ENCODE measurements at regions not wholly inside any gene's neighbourhood (a gene's known extent, or its start where the extent isn't known, plus 50 kb on each side); places are given as distances from the start of the nearest gene placed in this dataset.

DNA sequence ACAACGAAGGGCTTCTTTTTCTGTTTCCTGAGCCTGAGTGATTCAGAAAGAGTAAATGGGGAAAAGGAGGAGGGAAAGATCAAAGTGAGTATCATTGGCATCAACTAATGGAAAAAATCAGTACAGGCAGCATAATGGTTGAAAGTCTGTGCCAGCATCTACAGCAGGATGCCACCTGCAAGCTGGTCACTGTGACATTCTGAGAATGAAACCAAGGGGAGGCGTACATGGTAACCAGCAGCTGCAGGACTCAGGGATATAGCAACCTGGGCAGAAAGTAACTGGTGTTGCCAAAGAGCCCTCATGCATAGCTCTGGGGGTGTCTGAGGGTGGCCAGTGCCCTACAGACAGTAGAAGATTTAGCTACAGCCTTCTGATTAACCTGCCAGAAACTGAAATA lies 305.9 kb downstream of the BRINP2 start:
- H3K36me3 ChIP-seq (ENCODE audit: control insufficient read depth, insufficient read depth, low read length) = no peaks in the 10 kb centered on the region
- TF ChIP-seq, protein P1, sequence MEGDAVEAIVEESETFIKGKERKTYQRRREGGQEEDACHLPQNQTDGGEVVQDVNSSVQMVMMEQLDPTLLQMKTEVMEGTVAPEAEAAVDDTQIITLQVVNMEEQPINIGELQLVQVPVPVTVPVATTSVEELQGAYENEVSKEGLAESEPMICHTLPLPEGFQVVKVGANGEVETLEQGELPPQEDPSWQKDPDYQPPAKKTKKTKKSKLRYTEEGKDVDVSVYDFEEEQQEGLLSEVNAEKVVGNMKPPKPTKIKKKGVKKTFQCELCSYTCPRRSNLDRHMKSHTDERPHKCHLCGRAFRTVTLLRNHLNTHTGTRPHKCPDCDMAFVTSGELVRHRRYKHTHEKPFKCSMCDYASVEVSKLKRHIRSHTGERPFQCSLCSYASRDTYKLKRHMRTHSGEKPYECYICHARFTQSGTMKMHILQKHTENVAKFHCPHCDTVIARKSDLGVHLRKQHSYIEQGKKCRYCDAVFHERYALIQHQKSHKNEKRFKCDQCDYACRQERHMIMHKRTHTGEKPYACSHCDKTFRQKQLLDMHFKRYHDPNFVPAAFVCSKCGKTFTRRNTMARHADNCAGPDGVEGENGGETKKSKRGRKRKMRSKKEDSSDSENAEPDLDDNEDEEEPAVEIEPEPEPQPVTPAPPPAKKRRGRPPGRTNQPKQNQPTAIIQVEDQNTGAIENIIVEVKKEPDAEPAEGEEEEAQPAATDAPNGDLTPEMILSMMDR (IDR thresholded peaks at IDR 0.05; ENCODE audit: insufficient read depth, low read length, poor library complexity, severe bottlenecking) = no peak
- DNase-seq (ENCODE audit: low read depth) = no peak
- H3K4me3 ChIP-seq (ENCODE audit: low read depth, low read length) = no peak overlapping the region
- no peaks in the 10 kb centered on the region for H3K27me3 ChIP-seq (ENCODE audit: control insufficient read depth, insufficient read depth, low read length)

DNA sequence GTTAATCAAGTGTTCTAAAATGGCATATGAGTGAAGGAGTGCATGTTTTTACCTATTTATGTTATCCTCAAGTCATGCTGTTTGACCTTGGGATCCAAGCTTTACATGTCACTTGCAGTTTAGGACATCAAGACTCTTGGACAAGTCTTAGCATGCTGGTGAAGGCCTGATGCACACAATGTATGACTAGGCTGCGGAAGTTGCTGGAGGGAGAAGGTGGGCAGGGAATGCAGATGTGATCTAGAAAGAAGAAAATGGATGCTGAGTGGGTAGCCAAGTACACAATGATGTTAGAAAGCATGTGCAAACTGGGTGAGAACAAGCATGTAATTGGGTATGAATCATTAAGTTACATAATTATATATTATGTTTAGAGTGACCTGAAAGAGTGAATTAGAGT lies 301.8 kb downstream of the BRINP2 start:
- no peaks in the 10 kb centered on the region for H3K27me3 ChIP-seq (ENCODE audit: control insufficient read depth, insufficient read depth, low read length)
- no peaks in the 10 kb centered on the region for H3K36me3 ChIP-seq (ENCODE audit: control insufficient read depth, insufficient read depth, low read length)
- no peak overlapping the region for H3K4me3 ChIP-seq (ENCODE audit: low read depth, low read length)
- DNase-seq (ENCODE audit: low read depth) = no peak
- TF ChIP-seq, protein P1 (IDR thresholded peaks at IDR 0.05; ENCODE audit: insufficient read depth, low read length, poor library complexity, severe bottlenecking) = no peak

GRCh38 chr1:177471244-177471643 lies 300.5 kb downstream of the BRINP2 start:
- no peaks in the 10 kb centered on the region for H3K27me3 ChIP-seq (ENCODE audit: control insufficient read depth, insufficient read depth, low read length)
- H3K4me3 ChIP-seq (ENCODE audit: low read depth, low read length) = no peak overlapping the region
- DNase-seq (ENCODE audit: low read depth) = no peak
- TF ChIP-seq, protein P1 (IDR thresholded peaks at IDR 0.05; ENCODE audit: insufficient read depth, low read length, poor library complexity, severe bottlenecking) = no peak
- H3K36me3 ChIP-seq (ENCODE audit: control insufficient read depth, insufficient read depth, low read length) = no peaks in the 10 kb centered on the region

GRCh38 chr1:177469519-177469918 lies 298.8 kb downstream of the BRINP2 start:
- no peak for DNase-seq (ENCODE audit: low read depth)
- Histone ChIP-seq H3K36me3 (ENCODE audit: control insufficient read depth, insufficient read depth, low read length) (no peaks in the 10 kb centered on the region), H3K4me3 (ENCODE audit: low read depth, low read length) (no peak overlapping the region), H3K27me3 (ENCODE audit: control insufficient read depth, insufficient read depth, low read length) (no peaks in the 10 kb centered on the region)
- TF ChIP-seq, protein P1 (IDR thresholded peaks at IDR 0.05; ENCODE audit: insufficient read depth, low read length, poor library complexity, severe bottlenecking) = no peak

DNA sequence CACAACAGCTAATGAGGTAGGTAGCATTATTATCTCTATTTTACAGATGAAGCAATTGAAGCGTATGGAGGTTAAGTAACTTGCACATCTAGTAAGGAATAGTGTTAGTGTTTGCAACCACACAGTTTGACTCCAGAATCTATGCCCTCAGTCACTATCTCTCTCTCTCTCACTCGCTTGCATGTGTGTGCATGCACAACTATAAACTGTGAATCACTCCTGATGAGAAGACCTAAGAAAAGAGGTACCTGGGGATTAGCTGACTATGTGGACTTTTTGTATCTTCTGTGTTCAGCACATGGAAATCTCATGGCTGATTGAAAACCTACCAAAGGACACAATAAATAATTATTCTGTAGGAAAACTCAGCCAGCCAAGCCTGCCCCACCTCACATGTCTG lies 295.5 kb downstream of the BRINP2 start:
- TF ChIP-seq, protein P1 (IDR thresholded peaks at IDR 0.05; ENCODE audit: insufficient read depth, low read length, poor library complexity, severe bottlenecking) = no peak
- H3K4me3 ChIP-seq (ENCODE audit: low read depth, low read length) = no peak overlapping the region
- no peak for DNase-seq (ENCODE audit: low read depth)

GRCh38 chr1:177464686-177465085 lies 293.9 kb downstream of the BRINP2 start:
- Histone ChIP-seq H3K4me3 (ENCODE audit: low read depth, low read length) (no peak overlapping the region), H3K27me3 (ENCODE audit: control insufficient read depth, insufficient read depth, low read length) (no peaks in the 10 kb centered on the region), H3K36me3 (ENCODE audit: control insufficient read depth, insufficient read depth, low read length) (no peaks in the 10 kb centered on the region)
- TF ChIP-seq, protein P1 (IDR thresholded peaks at IDR 0.05; ENCODE audit: insufficient read depth, low read length, poor library complexity, severe bottlenecking) = no peak
- DNase-seq (ENCODE audit: low read depth) = no peak

More for the DNA sequence above, 295.5 kb downstream of the BRINP2 start:
- no peaks in the 10 kb centered on the region for H3K36me3 ChIP-seq (ENCODE audit: control insufficient read depth, insufficient read depth, low read length)
- no peaks in the 10 kb centered on the region for H3K27me3 ChIP-seq (ENCODE audit: control insufficient read depth, insufficient read depth, low read length)

All from kidney epithelial cell (primary cell).